Adrenal gland (tissue), 9 donors: ENCODE measurements at regions not wholly inside any gene's neighbourhood (a gene's known extent, or its start where the extent isn't known, plus 50 kb on each side); places are given as distances from the start of the nearest gene placed in this dataset.

ENCODE experiments used
- DNase-seq, 7 donors: peaks; one replicate each; pipeline ENCODE4 v3.0.0-alpha.2; 2019 to 2020
- H3K27ac ChIP-seq, 5 donors: fragments of 200-600 bp; sonication (generic) in 4 of 5; 1 replicate in 3 of 5; 2 replicates in 2 of 5; pipeline versions ENCODE4 v1.5.1 to v1.8.0; 2016 to 2020; ENCODE audit warnings: mild to moderate bottlenecking in 1 of 5
- H3K27me3 ChIP-seq: fragments of 200-600 bp; 2 replicates; pipeline ENCODE4 v1.8.0; 2021
- H3K36me3 ChIP-seq, 2 donors: fragments of 200-600 bp; replicated peaks in 1 of 2; 1 replicate in 1 of 2; 2 replicates in 1 of 2; pipeline versions ENCODE4 v1.5.1 to v1.8.0; 2018 to 2022
- H3K4me1 ChIP-seq, 2 donors: fragments of 200-600 bp; replicated peaks in 1 of 2; 1 replicate in 1 of 2; 2 replicates in 1 of 2; pipeline versions ENCODE4 v1.5.1 to v1.8.0; 2018 to 2021
- H3K4me3 ChIP-seq, 4 donors: fragments of 200-600 bp; sonication (generic) in 3 of 4; one replicate each; pipeline ENCODE4 v1.5.1; 2016 to 2018
- H3K9me3 ChIP-seq, 3 donors: fragments of 200-600 bp; sonication (generic) in 1 of 3; replicated peaks in 1 of 3; 1 replicate in 2 of 3; 2 replicates in 1 of 3; pipeline versions ENCODE4 v1.5.1 to v1.8.0; 2016 to 2021
- CTCF ChIP-seq, 6 experiments: fragments of 450-650 bp in 4 of 6; fragments of 200-600 bp in 2 of 6; sonication (generic) in 1 of 6; IDR thresholded peaks; 1 replicate in 5 of 6; 2 replicates in 1 of 6; pipeline versions ENCODE4 v1.5.1 to v1.8.0; 2016 to 2021; ENCODE audit warnings: antibody characterized with exemption in 6 of 6, mild to moderate bottlenecking in 2 of 6, moderate library complexity in 1 of 6
- POLR2A ChIP-seq, 2 donors: fragments of 450-650 bp; IDR thresholded peaks; one replicate each; pipeline ENCODE4 v1.6.1; 2017; ENCODE audit warnings: antibody characterized with exemption in 2 of 2, mild to moderate bottlenecking in 2 of 2, moderate library complexity in 1 of 2
- WGBS, 4 donors: extraction: QIAGEN DNeasy Blood & Tissue Kit in 2 of 4; methylation state at CpG; one replicate each; pipeline versions ENCODE4 v1.1.5 to v1.1.7; 2013 to 2017; 5-methylcytosine and 5-hydroxymethylcytosine counted together
- intact Hi-C, 2 donors: fragments of 100-400 bp; cut with DNase I; formaldehyde crosslinking; loops; one replicate each; pipeline versions ENCODE4 v1.14.1 to v1.15.0; 2022 to 2023
- donor health status: healthy with polysubstance abuse.
- donor health status: Bipolar disorder and iron deficiency.
- donor health status: DM: yes; HTN: yes; CAD: no.
- donor health status: DM: no; HTN: no; CAD: no.
- donor health status: DM: no; HTN: no; CAD: no.

- DNase-seq: no peak
- TF ChIP-seq CTCF (IDR thresholded peaks at IDR 0.05) (no peak), POLR2A (IDR thresholded peaks at IDR 0.05) (no peak)
- Histone ChIP-seq H3K4me3 (no peak overlapping the region), H3K36me3 (no peaks in the 10 kb centered on the region), H3K4me1 (no peaks in the 10 kb centered on the region), H3K27me3 (no peaks in the 10 kb centered on the region), H3K9me3 (no peaks in the 10 kb centered on the region), H3K27ac (no peak overlapping the region)
- intact Hi-C loops: loop anchor here in 1 of 2 donors (10.0 kb wide), 1 partner anchor 250 kb away; no protein-coding TSS in a partner anchor
Measured at GRCh38 chr14:34094384-34094783, 143.5 kb upstream of the EGLN3 start.

- DNase-seq: no peak
- Histone ChIP-seq H3K9me3 (no peaks in the 10 kb centered on the region), H3K36me3 (no peaks in the 10 kb centered on the region), H3K4me1 (no peaks in the 10 kb centered on the region), H3K27me3 (no peaks in the 10 kb centered on the region), H3K4me3 (no peak overlapping the region), H3K27ac (no peak overlapping the region)
- intact Hi-C loops: loop anchor here in 1 of 2 donors (10.0 kb wide), 1 partner anchor 249 kb away; no protein-coding TSS in a partner anchor
- WGBS, 4 donors: 79 to 95% (median 85%) methylated on average over 3 of the region's 3 CpGs
- TF ChIP-seq CTCF (IDR thresholded peaks at IDR 0.05): no peak
- no peak for TF ChIP-seq POLR2A (IDR thresholded peaks at IDR 0.05)
Measured at GRCh38 chr14:34093883-34094282, 143.0 kb upstream of the EGLN3 start.

- TF ChIP-seq CTCF (IDR thresholded peaks at IDR 0.05) (no peak), POLR2A (IDR thresholded peaks at IDR 0.05) (no peak)
- Histone ChIP-seq H3K27me3 (no peaks in the 10 kb centered on the region), H3K36me3 (no peaks in the 10 kb centered on the region), H3K9me3 (no peaks in the 10 kb centered on the region), H3K4me3 (no peak overlapping the region), H3K27ac (no peak overlapping the region), H3K4me1 (no peaks in the 10 kb centered on the region)
- intact Hi-C loops: loop anchor here in 1 of 2 donors (10.0 kb wide), 1 partner anchor 246 kb away; no protein-coding TSS in a partner anchor
- DNase-seq: no peak
Measured at GRCh38 chr14:34090451-34090850, 139.6 kb upstream of the EGLN3 start.

GRCh38 chr14:34088914-34089313 lies 138.0 kb upstream of the EGLN3 start:
- TF ChIP-seq CTCF (IDR thresholded peaks at IDR 0.05): no peak
- no peak for TF ChIP-seq POLR2A (IDR thresholded peaks at IDR 0.05)
- H3K27me3 ChIP-seq: no peaks in the 10 kb centered on the region
- 54 to 68% (median 61%) methylated on average over 2 of the region's 2 CpGs for WGBS, 4 donors
- H3K27ac ChIP-seq: no peak overlapping the region
- H3K9me3 ChIP-seq: no peaks in the 10 kb centered on the region
- H3K36me3 ChIP-seq: no peaks in the 10 kb centered on the region
- DNase-seq: no peak
- no peaks in the 10 kb centered on the region for H3K4me1 ChIP-seq
- H3K4me3 ChIP-seq: no peak overlapping the region
- intact Hi-C loops: no loop called here
